Keratinocyte (primary cell): ENCODE measurements at regions not wholly inside any gene's neighbourhood (a gene's known extent, or its start where the extent isn't known, plus 50 kb on each side); places are given as distances from the start of the nearest gene placed in this dataset.

Experiments
- CTCF ChIP-seq, 3 experiments: IDR thresholded peaks in 1 of 3; conservative IDR thresholded peaks in 1 of 3; optimal IDR thresholded peaks in 1 of 3; 2 replicates in 2 of 3; 3 replicates in 1 of 3; pipeline versions ENCODE3 to v1.5.1; 2011; ENCODE audit warnings: low read length in 3 of 3, mild to moderate bottlenecking in 3 of 3, moderate library complexity in 2 of 3, control low read depth in 1 of 3, inconsistent platforms in 1 of 3; ENCODE audit not compliant: insufficient read depth in 2 of 3; ENCODE audit errors: extremely low read depth in 1 of 3
- EZH2 ChIP-seq: IDR thresholded peaks from one replicate; pipeline ENCODE4 v1.6.1; 2012; ENCODE audit warnings: inconsistent platforms, mild to moderate bottlenecking, low read length, moderate library complexity

- TF ChIP-seq CTCF (optimal IDR thresholded peaks at IDR 0.05 in 1 of 3, IDR thresholded peaks at IDR 0.05 in 1 of 3, conservative IDR thresholded peaks at IDR 0.05 in 1 of 3; ENCODE audit: extremely low read depth in 1 of 3, insufficient read depth in 2 of 3, low read length in 3 of 3) (no peak), EZH2 (no peak)
These were observed 85.6 kb downstream of the FOXL1 start for GRCh38 chr16:86663685-86664521.
